Muscle of leg (tissue), 3 donors: ENCODE measurements at regions not wholly inside any gene's neighbourhood (a gene's known extent, or its start where the extent isn't known, plus 50 kb on each side); places are given as distances from the start of the nearest gene placed in this dataset.
"Not testable (repeated sequence)": the region's sequence is repeated elsewhere in the genome, so short reads cannot be mapped to it uniquely, and the experiment has no call there.

ENCODE experiments used
- DNase-seq: peaks from one replicate; pipeline ENCODE4 v3.0.0; 2013
- H3K27ac ChIP-seq: one replicate; pipeline ENCODE4 v1.5.1; 2013; ENCODE audit warnings: mild to moderate bottlenecking, low read length, control low read depth
- H3K27me3 ChIP-seq: one replicate; pipeline ENCODE4 v1.6.1; 2013; ENCODE audit warnings: low read length; ENCODE audit not compliant: control insufficient read depth, insufficient read depth
- H3K36me3 ChIP-seq: one replicate; pipeline ENCODE4 v1.6.1; 2013; ENCODE audit warnings: low read length; ENCODE audit not compliant: control insufficient read depth, insufficient read depth
- H3K4me1 ChIP-seq: one replicate; pipeline ENCODE4 v1.6.1; 2013; ENCODE audit warnings: low read length; ENCODE audit not compliant: control insufficient read depth, insufficient read depth
- H3K4me3 ChIP-seq: one replicate; pipeline ENCODE4 v1.5.1; 2013; ENCODE audit warnings: low read length, control low read depth
- H3K9me3 ChIP-seq: replicated peaks from 2 replicates; pipeline ENCODE4 v1.6.1; 2013; ENCODE audit warnings: low read depth, low read length; ENCODE audit not compliant: control insufficient read depth
- WGBS: methylation state at CpG from one replicate; pipeline ENCODE4 v1.1.5; 2013; ENCODE audit warnings: missing lambda C conversion rate; ENCODE audit not compliant: insufficient coverage; 5-methylcytosine and 5-hydroxymethylcytosine counted together

DNA sequence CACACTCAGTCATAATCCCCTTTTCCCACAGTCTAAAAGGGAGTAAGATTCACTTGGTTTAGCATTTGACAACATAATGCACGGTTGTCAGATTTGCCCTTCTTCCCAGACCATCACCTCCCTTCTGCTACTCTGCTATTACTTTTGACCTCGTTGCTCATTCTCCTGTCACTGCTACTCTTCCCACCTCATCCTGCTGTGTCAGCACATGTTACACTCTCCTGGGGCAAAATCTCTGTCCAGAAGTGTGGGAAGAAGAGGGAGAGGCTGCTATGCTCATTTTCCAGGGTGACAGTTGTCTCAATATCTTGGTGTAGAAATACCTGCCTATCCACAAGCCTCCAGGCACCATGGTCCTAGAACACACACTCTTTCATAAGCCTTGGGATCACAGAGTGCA is 449.9 kb upstream of the PIK3R1 start:
- H3K27ac ChIP-seq = no peak overlapping the region
- 60% methylated on average over 2 of the region's 2 CpGs for WGBS
- no peaks in the 10 kb centered on the region for H3K36me3 ChIP-seq
- DNase-seq = no peak
- H3K4me3 ChIP-seq = no peak overlapping the region
- H3K4me1 ChIP-seq = peaks cover 3% of the 10 kb centered on the region
- H3K9me3 ChIP-seq = no peaks in the 10 kb centered on the region
- no peaks in the 10 kb centered on the region for H3K27me3 ChIP-seq

DNA sequence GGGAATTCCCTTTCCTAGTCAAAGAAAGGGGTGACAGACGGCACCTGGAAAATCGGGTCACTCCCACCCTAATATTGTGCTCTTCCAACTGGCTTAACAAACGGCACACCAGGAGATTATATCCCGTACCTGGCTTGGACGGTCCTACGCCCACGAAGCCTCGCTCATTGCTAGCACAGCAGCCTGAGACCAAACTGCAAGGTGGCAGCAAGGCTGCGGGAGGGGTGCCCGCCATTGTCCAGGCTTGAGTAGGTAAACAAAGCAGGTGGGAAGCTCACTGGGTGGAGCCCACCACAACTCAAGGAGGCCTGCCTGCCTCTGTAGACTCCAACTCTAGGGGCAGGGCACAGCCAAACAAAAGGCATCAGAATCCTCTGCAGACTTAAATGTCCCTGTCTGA is 457.8 kb upstream of the PIK3R1 start:
- DNase-seq, H3K9me3 ChIP-seq, H3K4me3 ChIP-seq, H3K27ac ChIP-seq, H3K36me3 ChIP-seq, H3K4me1 ChIP-seq, H3K27me3 ChIP-seq: not testable (repeated sequence)
- WGBS = 96% methylated on average over 5 of the region's 10 CpGs

DNA sequence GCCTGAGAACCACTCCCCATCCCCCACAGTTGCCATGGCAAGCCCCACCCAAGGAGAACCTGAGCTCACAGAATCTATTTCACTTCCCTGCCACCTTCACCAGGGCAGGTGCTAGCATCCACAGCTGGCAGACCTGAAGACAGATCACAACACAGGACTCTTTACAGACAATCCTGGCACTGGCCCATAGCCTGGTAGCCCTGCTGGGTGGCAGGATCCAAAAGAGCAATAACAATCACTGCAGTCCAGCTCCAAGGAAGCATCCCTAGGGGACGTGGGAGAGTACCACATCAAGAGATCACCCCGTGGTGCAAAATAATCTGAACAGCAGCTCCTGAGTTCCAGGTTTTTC is 463.2 kb upstream of the PIK3R1 start:
- DNase-seq = no peak
- peaks cover 4% of the 10 kb centered on the region for H3K9me3 ChIP-seq
- no peaks in the 10 kb centered on the region for H3K36me3 ChIP-seq
- H3K27me3 ChIP-seq = no peaks in the 10 kb centered on the region
- H3K4me1 ChIP-seq = no peaks in the 10 kb centered on the region
- no peak overlapping the region for H3K27ac ChIP-seq
- WGBS = no CpG with 5 or more reads among the region's 2 CpGs
- H3K4me3 ChIP-seq = no peak overlapping the region

DNA sequence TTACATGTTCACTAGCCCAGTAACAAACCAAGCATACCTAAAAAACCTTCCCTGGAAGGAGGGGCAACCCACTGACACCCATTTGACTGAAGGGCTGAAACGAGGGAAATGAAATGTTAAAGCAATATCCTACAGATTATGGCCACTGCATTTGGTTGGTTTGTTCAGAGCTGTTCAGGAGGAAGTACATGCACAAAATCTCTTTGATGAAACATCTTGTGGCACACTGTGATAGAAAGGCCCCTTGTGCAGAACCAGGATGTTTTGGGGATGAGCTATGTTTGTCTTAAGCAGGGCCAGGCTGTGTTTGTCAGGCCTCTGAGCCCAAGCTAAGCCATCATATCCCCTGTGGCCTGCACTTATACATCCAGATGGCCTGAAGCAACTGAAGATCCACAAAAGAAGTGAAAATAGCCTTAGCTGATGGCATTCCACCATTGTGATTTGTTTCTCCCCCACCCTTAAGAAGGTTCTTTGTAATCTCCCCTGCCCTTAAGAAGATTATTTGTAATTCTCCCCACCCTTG is 467.3 kb upstream of the PIK3R1 start:
- Histone ChIP-seq H3K36me3 (no peaks in the 10 kb centered on the region), H3K4me1 (no peaks in the 10 kb centered on the region), H3K4me3 (no peak overlapping the region), H3K27ac (no peak overlapping the region), H3K9me3 (peaks cover 9% of the 10 kb centered on the region), H3K27me3 (no peaks in the 10 kb centered on the region)
- DNase-seq = no peak
- WGBS = no CpG with 5 or more reads among the region's 1 CpG

DNA sequence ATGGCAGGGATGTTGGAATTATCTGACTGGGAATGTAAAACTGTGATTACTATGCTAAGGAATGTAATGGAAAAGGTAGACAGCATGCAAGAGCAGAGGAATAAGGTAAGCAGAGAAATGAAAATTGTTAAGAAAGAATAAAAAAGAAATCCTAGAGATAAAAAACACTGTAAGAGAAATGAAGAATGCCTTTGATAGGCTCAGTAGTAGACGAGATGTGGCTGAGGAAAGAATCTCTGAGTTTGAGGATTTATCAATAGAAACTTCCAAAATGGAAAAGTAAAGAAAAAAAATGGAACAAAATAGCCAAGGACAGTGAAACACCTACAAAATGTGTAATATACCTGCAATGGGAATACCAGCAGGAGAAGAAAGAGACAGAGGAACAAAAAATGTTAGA is 468.5 kb upstream of the PIK3R1 start:
- WGBS = no CpG with 5 or more reads among the region's 1 CpG
- Histone ChIP-seq H3K4me3 (no peak overlapping the region), H3K9me3 (peaks cover 5% of the 10 kb centered on the region), H3K4me1 (no peaks in the 10 kb centered on the region), H3K27ac (no peak overlapping the region), H3K36me3 (no peaks in the 10 kb centered on the region), H3K27me3 (no peaks in the 10 kb centered on the region)
- no peak for DNase-seq

DNA sequence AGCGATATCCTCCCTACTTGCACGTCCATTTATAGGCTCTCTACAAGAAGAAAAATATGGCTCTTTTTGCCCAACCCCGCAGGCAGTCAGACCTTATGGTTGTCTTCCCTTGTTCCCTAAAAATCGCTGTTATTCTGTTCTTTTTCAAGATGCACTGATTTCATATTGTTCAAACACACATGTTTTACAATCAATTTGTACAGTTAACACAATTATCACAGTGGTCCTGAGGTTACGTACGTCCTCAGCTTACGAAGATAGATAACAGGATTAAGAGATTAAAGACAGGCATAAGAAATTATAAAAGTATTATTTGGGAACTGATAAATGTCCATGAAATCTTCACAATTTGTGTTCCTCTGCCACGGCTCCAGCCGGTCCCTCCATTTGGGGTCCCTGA is 468.9 kb upstream of the PIK3R1 start:
- not testable (repeated sequence) for H3K36me3 ChIP-seq, H3K9me3 ChIP-seq, H3K4me3 ChIP-seq, H3K27ac ChIP-seq, DNase-seq, H3K4me1 ChIP-seq, H3K27me3 ChIP-seq
- WGBS = no CpG with 5 or more reads among the region's 9 CpGs

DNA sequence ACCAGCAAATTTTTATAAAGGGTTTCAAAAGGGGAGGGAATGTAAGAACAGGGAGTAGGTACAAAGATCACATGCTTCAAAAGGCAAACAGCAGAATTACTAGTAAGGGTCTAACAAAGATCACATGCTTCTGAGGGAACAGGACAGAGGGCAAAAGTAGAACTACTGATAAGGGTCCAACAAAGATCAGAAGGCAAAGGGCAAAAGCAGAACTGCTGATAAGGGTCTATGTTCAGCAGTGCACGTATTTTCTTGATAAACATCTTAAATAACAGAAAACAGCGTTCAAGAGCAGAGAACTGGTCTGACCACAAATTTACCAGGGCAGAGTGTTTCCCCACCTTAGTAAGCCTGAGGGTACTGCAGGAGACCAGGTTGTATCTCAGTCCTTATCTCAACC is 469.5 kb upstream of the PIK3R1 start:
- no peaks in the 10 kb centered on the region for H3K36me3 ChIP-seq
- H3K4me1 ChIP-seq = no peaks in the 10 kb centered on the region
- no peak overlapping the region for H3K27ac ChIP-seq
- no peaks in the 10 kb centered on the region for H3K27me3 ChIP-seq
- H3K9me3 ChIP-seq = peaks cover 5% of the 10 kb centered on the region
- DNase-seq = no peak
- no CpG with 5 or more reads among the region's 2 CpGs for WGBS
- H3K4me3 ChIP-seq = no peak overlapping the region

DNA sequence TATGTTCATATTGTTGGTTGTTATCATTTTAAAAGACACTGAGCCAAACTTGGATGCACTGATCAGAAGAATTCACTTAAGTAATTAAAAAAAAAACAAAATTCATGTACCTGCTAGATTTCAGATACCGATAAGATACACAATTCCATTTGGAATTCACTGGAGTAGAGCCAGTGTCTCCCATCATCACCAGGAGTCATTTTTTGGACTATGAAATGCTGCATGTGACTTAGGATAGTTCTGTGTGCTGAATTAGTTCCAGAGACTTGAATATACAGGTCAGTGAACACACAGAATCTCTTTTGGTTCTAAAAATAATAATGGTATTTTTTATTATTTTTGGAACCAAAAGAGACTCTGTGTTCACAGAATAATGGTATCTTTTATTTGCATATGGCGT is 482.6 kb upstream of the PIK3R1 start:
- Histone ChIP-seq H3K9me3 (no peaks in the 10 kb centered on the region), H3K36me3 (no peaks in the 10 kb centered on the region), H3K4me3 (no peak overlapping the region), H3K27ac (no peak overlapping the region), H3K27me3 (no peaks in the 10 kb centered on the region), H3K4me1 (no peaks in the 10 kb centered on the region)
- WGBS = 40% methylated on average over 1 of the region's 2 CpGs
- peak; percentile 9 for DNase-seq

DNA sequence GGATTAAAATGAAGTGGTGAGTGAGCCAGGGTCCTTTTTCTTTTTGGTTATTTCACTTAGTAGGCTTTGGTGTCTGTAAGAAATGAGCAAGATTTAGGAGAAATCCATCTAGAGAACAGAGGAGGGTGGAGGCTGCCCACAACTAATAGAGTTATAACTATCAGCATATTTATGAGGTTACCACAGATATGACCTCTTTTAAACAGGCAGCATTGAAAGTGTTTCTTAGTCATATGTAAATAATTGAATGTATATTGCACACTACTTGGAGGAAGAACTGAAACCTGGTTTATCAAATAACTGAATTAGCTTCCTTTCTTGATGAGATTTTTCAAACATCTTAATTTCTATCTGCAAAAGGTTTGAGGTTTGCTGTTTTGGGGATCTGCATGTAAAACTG is 483.1 kb upstream of the PIK3R1 start:
- Histone ChIP-seq H3K4me3 (no peak overlapping the region), H3K9me3 (no peaks in the 10 kb centered on the region), H3K27me3 (no peaks in the 10 kb centered on the region), H3K4me1 (no peaks in the 10 kb centered on the region), H3K27ac (no peak overlapping the region), H3K36me3 (no peaks in the 10 kb centered on the region)
- DNase-seq = no peak

DNA sequence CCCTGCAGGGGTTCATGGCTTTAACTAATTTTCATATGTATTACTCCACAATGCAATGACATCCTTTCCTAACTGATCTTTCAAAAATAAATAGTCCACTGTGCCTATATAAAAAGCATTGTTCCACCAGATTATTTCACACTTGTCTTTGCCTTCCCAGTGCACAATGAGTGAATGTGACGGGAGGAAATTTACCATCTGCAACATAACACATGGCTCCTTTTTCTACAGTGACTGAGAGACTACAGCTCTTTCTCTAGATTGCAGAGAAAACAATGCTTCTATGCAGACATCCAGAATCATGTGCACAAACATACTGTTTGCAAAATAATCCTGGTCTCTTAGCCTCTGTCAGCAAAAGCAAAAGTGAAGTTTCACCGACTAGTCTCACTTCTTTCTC is 483.7 kb upstream of the PIK3R1 start:
- H3K36me3 ChIP-seq = no peaks in the 10 kb centered on the region
- H3K4me1 ChIP-seq = no peaks in the 10 kb centered on the region
- H3K4me3 ChIP-seq = no peak overlapping the region
- peak; percentile 11 for DNase-seq
- no peaks in the 10 kb centered on the region for H3K9me3 ChIP-seq
- WGBS = 60% methylated on average over 1 of the region's 2 CpGs
- no peaks in the 10 kb centered on the region for H3K27me3 ChIP-seq
- H3K27ac ChIP-seq = no peak overlapping the region

DNA sequence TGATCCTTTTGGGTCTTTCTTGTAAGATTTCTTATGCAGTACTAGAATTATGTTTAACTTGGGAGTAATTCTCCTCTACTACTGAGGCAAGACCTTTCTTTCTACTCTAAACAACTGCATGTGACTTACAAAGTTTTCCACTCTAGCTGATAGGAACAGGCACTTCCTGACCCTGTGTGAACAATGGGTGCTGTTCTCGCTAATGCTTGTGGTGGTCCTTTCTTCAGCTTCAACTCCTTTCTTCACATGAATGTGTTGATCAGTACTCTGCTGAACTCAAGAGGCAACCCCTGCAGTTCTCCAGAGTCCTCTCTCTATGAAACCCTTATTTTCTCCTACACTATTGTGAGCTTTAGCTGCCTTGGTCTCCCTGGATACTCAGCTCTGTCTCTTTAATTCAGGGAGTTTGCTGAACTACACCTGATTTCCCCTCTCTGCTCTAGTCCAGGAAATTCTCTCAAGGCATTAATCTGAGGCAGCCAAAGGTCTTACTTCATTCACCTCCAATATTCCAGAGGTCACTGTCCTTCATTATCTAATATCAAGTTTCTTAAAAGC is 484.6 kb upstream of the PIK3R1 start:
- Histone ChIP-seq H3K9me3 (no peaks in the 10 kb centered on the region), H3K36me3 (no peaks in the 10 kb centered on the region), H3K4me3 (no peak overlapping the region), H3K27ac (no peak overlapping the region), H3K27me3 (no peaks in the 10 kb centered on the region), H3K4me1 (no peaks in the 10 kb centered on the region)
- peak; percentile 10 for DNase-seq
- 67% methylated on average over 1 of the region's 1 CpG for WGBS
